Stimulated activated CD4-positive, alpha-beta T cell treated with anti-CD3 and anti-CD28 coated beads, Interleukin-1b, Interleukin-23, amount 100 ng/mL, for 4 hours (primary cell): ENCODE measurements at regions not wholly inside any gene's neighbourhood (a gene's known extent, or its start where the extent isn't known, plus 50 kb on each side); places are given as distances from the start of the nearest gene placed in this dataset.

Source experiments
- DNase-seq, 2 donors: peaks; one replicate each; pipeline ENCODE4 v3.0.0-alpha.2; 2020; ENCODE audit warnings: low read depth in 2 of 2

DNA sequence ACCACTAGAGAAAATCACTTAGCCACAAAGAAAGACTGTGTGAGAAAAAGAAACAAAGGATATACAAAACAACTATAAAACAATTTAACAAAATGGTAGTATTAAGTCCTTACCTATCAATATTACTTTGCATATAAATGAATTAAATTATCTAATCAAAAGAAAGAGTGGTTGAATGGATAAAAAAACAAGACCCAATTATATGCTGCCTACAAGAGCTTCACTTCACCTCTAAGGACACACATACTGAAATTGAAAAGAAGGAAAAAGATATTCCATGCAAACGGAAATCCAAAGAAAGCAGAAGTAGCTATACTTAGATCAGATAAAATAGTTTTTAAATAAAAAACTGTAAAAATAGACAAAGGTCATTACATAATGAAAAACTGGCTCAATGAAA lies 134.9 kb upstream of the CCDC196 start:
- DNase-seq: no peak

DNA sequence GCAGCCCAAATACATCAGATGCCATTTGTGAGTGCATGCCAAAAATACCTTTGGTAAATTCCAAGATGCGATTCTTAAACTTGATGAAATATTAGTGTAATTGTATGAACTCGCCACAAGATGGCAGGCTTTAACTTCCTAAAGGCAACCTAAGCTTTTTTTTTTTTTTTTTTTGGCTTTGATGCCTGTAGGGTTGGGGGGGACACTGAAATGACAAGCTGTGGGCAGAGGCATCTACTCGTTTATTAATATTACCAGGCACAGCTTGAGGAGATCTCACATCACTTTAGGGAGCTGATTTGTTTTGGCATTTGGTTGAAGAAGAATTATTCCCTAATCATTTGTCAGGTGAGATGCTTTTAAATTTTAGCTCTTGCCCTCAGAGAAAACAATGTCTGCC lies 126.7 kb upstream of the CCDC196 start:
- peak in 1 of 2 donors; percentile 15 for DNase-seq

DNA sequence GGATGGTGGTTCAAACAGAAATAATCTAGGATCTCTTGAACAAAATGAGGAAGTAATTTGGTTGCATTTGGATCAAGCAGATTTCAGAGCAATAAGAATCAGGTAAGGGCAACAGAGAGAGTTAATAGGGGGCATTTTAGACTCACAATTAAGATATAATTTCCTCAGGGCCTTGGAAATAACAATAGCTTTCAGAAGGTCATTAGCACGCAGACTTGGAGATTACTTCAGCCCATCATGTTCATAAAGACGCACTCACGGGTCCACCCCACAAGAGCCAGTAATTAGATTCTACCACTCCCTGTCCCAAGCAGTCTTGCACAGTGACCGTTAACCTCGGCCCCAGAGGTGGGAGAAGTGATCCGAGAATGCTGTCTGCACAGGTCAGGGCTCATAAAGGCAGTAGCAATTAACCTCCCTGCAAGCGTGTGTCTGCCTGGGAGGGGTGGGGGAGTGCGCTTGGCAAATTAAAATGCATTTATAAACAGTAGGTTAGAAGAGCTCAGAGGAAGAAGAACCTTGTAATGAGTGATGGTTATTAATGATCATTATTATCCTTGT lies 125.7 kb upstream of the CCDC196 start:
- no peak for DNase-seq

DNA sequence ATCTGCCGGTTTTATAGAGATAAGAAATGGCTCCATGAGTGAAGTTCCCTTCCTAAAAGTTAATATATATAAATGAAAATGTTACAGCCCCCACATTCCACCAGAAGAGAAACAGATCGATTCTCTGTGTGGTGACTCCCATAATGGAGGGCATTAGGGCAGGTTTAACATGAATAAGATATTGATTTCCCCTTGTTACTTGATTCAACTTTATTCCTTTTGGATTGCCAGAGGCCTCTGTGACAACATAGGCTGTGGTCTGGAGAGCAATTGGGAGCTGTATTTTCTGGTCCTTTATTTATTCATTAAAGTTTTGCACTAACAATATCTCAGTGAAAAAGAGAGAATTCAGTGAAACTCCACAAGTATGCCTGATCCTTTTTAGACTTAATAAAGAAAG lies 125.2 kb upstream of the CCDC196 start:
- DNase-seq: no peak

DNA sequence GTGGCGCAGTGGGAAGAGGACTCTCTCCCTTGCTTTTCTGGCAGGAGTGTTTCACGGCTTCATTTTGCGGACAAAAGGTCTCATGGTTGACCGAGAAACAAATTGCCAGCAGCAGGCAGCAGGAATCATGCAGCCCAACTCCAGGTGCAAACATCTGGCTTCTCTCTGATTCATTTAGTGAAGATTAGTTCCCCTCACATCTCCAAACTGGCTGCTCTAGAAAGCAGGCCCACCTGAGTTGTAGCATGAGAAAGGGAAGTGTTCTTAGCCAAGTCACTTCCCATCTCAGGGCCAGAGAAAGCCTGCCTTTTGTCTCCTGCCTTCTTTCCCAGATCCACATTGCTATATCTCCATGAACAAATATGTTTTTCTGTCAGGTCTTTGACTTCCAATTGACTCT lies 120.8 kb upstream of the CCDC196 start:
- DNase-seq: no peak

DNA sequence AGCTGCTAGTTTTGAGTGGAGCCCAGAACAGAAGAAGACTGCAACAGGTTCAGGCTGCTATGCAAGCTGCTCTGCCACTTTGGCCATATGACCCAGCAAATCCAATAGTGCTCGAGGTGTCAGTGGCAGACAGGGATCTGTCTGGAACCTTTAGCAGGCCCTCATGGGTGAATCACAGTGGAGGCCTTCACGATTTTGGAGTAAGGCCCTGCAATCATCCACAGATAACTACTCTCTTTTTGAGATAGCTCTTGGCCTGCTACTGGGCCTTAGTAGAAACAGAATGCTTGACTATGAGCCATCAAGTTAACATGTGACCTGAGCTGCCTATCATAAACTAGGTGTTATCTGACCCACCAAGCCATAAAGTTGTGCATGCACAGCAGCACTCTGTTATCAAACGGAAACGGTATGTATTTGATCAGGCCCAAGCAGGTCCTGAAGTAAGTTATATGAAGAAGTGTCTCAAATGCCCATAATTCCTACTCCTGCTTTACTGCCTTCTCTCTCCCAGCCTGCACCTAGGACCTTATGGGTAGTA lies 116.9 kb upstream of the CCDC196 start:
- DNase-seq: no peak

DNA sequence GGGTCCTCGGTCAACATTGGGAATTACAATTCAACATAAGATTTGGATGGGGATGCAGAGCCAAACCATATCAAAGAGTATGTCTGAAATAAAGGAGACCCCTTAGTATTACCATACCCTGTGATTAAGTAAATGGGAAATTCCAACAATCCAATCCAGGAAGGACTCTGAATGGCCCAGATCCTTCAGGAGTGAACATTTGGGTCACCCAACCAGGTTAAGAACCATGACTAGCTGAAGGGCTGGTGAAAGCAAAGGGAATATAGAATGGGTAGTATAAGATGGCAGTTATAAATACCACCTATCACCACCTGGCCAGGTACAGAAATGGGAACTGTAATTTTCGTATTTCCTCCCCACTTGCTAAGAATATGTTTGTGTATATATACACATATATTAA lies 114.4 kb upstream of the CCDC196 start:
- DNase-seq: no peak

DNA sequence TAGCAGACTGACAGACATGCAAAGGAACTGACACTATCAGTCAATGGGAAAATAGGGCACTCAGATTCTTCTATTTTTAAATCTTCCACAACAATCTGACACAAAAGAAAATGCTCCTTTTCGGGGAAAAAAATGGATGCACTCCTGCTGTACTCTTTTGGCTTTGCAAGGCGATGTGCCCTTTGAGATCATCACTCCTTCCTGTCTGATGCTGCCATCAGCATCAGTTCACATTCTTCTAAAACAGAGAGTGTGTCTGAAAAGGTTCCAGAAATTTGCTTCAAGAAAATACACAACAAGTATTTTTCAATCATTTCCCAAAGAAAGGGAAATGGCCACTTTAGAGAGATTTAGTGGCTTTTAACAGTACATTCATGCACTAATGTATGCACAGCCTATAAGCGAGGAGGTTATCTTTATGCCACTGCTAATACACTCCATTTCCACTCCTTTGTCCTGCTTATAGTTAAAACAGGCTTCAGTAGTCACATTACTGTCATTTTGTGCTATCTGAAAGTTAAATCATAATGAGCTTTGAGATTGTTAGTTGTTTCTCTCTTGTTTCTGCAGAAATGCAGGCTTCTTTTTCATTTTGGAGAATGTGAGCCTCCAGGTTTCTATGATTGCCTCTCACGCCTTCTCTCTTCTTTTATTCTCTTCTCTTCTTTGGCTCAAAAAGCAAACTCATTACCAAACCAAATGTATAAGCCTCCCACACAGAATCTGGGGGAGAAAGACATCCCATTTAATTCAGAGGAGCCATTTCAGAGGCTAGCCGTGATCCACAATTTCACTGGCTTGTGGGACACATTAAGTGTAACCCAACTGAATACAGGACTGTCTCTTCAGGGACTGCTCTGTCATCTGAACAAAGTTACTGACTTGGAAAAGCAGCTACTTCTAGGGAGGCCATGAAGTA lies 110.9 kb upstream of the CCDC196 start:
- DNase-seq: no peak

DNA sequence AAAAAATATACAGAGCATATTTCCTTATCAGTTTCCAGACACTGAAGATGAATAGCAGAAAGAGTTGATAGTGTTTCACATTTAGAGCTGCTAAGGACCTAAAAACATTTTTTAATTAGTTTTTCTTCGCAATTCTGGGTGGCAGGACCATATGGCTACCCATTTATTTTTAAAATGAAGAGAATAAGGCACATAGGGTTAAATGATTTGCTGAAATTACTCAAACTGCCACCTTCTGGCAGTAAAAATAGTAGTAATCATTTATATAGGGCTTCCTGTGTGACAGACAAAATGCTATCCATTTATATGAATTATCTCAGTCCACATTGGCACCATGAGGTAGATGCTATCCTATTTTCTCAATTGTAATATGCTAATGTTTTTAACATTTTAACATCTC lies 108.6 kb upstream of the CCDC196 start:
- DNase-seq: no peak

DNA sequence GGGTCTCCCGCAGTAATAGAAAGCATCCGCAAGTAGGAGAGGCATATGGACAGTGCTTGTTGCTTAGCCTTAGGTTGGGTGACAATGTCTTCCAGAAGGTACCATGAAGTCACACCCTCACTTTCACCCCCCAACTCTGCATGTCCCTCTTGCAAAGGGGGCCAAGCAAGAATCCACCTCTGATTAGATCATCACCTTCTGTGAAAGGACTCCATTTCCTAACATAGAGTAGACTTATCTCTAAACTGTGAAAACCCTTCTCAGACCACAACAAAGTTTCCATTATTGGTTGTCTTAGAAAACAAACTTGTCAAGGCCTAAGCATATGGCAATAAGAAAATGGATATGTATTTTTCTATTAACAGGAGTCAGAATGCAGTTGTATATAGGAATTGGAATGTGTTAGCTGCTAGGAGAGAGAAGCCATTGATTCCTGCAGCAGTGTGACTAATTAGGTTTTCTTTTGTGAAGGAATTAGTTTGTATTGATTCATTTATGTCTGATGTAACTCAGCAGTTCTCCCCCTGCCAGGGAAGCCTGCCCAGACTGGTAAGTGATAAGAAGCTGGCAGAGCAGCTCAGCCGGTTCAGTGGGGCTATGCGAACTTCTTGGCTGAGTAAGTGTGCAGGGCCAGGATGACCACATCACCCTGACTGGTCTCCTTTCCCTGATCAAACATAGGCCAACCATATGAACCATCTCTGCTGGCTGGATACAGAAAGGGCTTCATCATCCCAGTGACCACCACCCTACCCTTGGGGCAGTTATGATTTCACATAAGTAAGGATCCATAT lies 107.3 kb upstream of the CCDC196 start:
- no peak for DNase-seq

DNA sequence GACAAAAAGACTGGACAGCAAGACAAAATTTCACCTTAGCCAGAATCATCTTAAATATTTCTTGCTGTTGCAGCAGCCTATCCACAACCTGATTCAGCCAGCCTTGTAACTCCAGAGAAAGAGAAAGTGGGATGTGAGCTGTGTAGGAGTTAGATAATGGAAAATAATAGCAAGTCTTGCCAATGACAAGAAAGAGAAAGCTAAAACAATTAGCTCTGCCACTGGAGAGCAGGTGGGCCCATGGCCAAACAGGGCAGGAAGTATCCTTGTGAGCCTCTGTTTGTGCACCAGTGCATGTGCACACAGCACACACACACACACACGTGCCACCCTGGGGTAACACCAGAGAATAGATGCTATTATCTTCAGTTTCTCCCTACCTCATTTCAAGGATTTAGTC lies 106.0 kb upstream of the CCDC196 start:
- DNase-seq: no peak

DNA sequence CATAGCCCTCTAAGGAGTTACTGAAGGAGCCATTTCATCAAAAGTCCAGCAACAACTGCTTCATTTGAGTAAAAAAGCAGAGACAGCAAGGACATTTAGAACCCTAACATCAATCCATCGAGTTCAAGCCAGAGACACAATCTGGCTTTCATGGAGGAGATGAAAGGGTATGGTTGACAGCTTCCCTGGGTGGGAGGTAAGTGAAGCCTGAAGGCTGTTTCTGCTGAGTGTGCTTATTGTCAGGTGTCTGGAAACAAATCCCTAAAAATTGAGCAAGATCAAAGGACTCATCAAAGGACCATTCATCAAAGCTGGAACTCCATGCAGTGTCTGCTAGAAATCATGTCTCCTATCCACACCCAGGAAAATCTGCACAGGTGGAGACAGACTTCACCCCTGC lies 104.4 kb upstream of the CCDC196 start:
- no peak for DNase-seq

DNA sequence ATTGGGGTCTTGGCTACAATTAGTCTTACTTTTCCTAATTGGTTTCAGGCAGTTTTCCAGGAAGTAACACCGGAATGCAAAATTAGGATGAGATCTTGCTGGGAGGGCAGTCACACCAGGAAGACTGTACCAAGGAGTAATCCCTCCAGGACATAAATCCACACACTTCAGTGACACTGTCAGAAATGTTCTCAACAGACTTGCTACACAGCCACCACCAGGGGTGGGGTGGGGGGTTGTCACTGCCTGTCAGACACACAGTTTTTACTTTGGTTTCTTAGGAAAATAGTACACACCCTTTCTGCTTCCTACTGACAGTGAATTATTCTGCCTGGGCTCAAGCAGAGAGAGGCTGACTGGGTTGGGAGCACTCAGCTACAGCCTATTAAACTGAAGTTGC lies 102.9 kb upstream of the CCDC196 start:
- DNase-seq: no peak

DNA sequence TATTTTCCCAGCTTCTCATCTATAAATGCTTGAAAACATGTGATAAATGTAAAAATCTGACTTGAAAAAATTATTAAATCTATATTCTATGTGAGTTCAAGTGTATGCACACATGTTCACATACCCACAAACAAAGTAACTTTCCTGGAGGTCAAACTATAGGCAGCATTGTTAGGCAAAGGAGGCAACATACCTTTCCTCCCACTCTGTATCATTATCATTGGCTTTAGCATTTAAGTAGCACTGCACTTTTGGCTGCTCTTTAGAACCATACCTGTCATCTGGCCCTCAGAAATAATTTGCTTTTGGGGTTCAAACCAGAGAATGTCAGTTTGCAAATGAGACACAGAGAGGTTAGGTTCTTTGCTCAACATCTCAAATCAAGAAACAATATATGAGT lies 102.4 kb upstream of the CCDC196 start:
- DNase-seq: no peak

DNA sequence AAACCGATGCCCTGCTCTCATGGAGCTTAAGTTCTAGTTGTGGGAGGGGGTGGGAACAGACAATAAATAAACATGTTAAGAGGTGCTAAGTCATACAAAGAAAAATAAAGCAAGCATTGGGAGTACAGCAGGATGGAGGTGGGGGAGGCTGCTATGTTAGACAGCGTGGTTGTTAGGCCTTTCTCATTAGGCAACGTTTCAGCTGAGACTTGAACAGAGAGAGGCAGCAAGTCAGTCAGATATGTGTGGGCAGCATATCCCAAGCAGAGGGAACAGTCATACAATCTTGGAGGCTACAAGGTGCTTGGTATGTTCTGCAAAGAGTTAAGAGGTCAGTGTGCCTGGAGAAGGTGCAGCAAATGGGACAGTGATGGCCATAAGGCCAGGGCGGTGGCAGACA lies 97.7 kb upstream of the CCDC196 start:
- DNase-seq: no peak

DNA sequence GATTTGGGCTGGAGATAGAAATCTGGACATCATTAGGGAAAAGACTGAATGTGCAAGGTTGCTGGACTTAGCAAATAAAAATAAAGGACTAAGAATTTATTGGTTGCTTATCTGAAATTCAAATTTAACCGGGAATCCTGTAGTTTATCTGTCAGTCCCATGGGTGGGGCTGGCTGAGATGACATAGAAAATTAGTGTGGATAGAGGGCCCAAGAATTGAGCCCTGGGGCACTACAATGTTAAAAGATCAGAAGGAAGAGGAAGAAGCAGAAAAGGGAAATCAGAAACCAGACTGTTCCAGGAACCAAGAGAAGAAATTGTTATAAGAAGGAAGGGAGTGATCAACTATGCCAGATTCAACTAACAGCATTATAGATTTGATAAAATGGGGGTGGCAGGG lies 96.7 kb upstream of the CCDC196 start:
- DNase-seq: no peak

DNA sequence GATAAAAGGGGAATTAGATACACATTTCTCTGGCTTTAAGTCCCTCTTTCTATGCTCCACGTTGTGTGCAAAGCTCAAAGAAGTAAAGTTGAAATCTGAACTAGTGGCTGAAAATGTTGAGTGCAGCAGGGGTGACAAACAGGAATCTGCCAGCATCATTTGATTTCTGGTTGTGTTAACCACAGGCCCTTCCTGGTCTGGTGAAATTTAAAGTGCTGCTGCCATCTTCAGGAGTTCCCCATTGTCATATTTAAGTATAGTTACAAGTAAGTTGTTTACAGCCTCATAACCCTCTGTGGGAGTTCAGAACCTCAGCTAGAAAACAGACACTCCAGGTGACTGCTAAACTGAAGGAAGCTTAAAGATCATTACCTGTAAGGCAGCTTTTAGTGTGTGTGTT lies 90.9 kb upstream of the CCDC196 start:
- no peak for DNase-seq

DNA sequence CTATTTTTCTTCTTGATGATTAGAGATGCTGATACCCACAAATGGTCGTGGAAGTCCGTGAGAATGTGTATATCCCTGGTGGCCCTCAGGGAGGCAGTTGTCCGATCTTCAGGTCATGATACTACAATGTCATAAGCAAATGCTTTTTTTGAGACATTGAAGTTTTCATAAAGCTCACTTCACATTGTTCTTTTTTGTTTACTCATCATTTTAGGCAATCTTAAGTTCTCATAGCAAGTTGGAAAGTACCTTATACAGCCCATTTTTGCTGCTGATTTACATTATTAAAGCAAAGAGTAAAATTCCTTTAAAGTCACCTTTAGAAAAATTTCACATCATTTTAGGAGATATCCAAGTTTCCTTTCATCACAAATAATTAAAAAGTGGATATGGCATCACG lies 90.0 kb upstream of the CCDC196 start:
- DNase-seq: no peak

DNA sequence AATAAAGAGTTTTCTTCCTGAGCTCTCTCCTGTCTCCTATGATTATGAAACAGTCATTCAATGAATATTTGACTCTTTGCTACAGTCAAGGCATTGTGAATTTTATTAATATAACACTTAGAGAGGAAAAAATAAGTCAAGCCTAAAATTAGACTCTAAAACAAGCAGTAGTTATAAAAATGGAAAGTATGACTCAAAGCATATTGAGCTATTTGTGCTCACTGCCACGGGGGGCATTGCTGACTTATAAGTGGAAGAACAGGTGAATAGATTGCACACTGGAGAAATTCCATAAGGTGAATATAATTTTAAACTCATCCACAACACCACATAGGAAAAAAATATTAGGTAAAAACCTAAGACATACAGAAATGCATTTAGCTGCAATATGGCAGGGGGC lies 87.7 kb upstream of the CCDC196 start:
- no peak for DNase-seq

DNA sequence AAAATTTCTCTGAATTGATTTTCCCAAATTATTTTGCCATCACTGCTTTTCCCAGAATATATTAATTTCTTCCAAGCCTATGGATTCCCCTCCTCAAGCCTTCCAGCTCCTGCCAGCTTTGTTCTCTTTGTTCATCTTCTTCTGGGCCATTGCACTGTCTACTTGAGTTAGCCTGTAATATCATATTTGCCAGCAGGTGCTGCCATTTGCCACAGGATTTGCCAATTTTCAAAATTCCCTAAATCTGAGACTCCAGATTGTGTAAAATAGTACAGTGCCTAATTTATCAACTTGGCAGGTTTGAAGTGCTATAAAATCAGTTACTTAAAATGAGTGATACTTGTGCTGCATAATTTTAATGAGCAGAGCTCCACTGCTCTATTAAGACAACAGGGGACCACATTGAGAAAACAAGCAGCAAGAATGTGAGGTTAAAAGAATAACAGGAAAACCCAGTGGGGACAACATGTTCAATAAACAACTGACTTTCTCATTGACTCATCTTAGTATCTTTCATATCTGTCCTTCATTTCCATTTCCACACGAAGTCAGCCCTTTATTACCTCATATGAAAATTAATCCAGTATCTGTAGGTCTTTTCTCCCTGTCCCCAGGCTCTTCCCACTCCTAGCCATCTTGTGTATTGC lies 84.6 kb upstream of the CCDC196 start:
- DNase-seq: no peak

DNA sequence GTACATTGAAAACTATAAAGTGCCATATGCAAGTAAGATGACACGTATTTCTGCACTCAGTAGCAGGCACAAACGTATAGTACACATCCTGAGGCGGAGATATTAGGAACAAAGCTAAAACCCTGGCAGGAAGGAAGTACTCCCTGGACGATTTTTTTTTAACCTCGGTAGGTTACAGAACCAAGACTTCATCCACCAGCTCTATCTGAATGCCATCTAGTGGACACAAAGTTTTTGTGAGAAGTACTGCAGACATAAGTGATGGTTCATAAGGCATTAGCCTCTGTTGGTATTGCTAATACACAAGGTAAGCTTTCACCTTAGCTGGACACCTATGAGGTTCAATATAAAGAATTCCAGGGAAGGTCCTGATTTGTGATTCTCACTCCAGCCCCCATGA lies 83.0 kb upstream of the CCDC196 start:
- DNase-seq: no peak

DNA sequence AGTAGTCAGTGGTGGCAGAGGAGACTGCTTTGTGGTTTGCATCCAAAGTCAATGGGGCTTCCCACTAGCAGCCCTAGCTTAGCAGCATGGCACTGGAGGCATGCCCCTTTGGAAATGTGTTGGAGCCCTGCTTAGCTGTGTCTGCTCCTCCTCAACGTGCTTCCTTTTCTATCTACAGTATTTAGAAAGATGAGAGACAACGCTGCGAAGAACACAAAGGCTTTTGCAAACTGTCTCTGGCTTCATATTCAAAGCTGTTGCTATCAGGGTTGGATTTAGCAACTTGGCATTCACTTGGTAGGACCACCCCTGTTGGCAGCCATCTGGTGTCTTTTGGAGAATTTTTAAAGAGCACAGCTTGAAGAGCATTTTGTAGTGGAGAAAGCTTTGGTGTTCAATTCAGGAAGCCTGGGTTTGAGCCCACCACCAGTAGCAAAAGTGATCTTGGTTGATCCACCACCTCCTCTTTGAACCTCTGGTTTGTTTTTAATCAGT lies 82.1 kb upstream of the CCDC196 start:
- DNase-seq: no peak
